ENCODE measurements at regions not wholly inside any gene's neighbourhood (a gene's known extent, or its start where the extent isn't known, plus 50 kb on each side); places are given as distances from the start of the nearest gene placed in this dataset.

- TF ChIP-seq POLR2A (IDR thresholded peaks at IDR 0.05; ENCODE audit: low read depth, low read length) (no peak), TAF1 (IDR thresholded peaks at IDR 0.05; ENCODE audit: borderline replicate concordance, low read depth, low read length) (no peak), POLR2AphosphoS5 (IDR thresholded peaks at IDR 0.05; ENCODE audit: low read depth, low read length) (no peak)
These were observed 122.3 kb upstream of the NEBL start for GRCh38 chr10:21019436-21019835.
